Cardiac muscle cell (in vitro differentiated cells and primary cell): ENCODE measurements at regions not wholly inside any gene's neighbourhood (a gene's known extent, or its start where the extent isn't known, plus 50 kb on each side); places are given as distances from the start of the nearest gene placed in this dataset.

Experiments used
- DNase-seq, 2 donors: peaks; one replicate each; pipeline versions ENCODE4 v3.0.0 to v3.0.0-alpha.2; 2010 to 2017; ENCODE audit warnings: low read depth in 1 of 2, low spot score in 1 of 2
- H3K27ac ChIP-seq: fragments of 200-600 bp; sonication (generic); 2 replicates; pipeline ENCODE4 v1.5.1; 2016
- H3K27me3 ChIP-seq: fragments of 200-600 bp; sonication (generic); 2 replicates; pipeline ENCODE4 v1.6.0; 2016; ENCODE audit warnings: control low read depth
- H3K36me3 ChIP-seq: fragments of 200-600 bp; sonication (generic); 2 replicates; pipeline ENCODE4 v1.5.1; 2016; ENCODE audit warnings: control low read depth
- H3K4me1 ChIP-seq: fragments of 200-600 bp; sonication (generic); 2 replicates; pipeline ENCODE4 v1.8.1; 2017; ENCODE audit warnings: low read depth, mild to moderate bottlenecking, mixed run types
- H3K4me3 ChIP-seq: fragments of 200-600 bp; sonication (generic); 2 replicates; pipeline ENCODE4 v1.5.1; 2016; ENCODE audit warnings: mild to moderate bottlenecking
- H3K9me3 ChIP-seq: fragments of 200-600 bp; sonication (generic); 2 replicates; pipeline ENCODE4 v1.5.1; 2017; ENCODE audit warnings: low read depth, mild to moderate bottlenecking, control low read depth
- TF ChIP-seq, protein P1 (sequence below): IDR thresholded peaks from 2 replicates; pipeline ENCODE4 v1.5.1; 2012; ENCODE audit warnings: low read depth, mild to moderate bottlenecking, low read length

DNA sequence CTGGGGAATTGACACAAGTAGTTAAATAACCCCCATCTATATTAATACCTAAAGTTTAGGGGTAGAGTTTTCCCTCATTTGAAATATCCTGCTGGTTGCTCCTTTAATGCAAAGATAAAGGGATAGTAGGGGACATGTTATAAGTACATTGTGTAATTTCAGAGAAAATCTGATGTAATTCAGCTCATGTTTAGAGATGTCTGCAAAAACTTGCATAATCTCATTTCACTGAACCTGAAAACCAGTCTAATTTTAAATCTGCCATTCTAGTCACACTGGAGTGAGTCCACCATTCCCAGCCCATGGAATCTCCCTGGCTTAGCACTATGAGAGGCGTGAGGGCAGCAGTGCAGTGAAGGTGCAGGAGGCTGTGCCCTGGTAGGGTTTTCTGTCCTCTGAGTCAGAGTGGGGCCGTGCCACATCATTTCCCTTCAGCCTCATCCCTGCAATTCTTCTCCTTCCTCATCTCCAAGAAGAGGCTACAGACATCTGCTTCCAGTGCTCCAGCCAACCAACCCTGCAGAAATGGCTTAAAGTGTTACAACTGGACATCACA lies 246.3 kb upstream of the UMPS start:
- Histone ChIP-seq H3K36me3 (no peaks in the 10 kb centered on the region), H3K4me3 (no peak overlapping the region), H3K27me3 (no peaks in the 10 kb centered on the region), H3K27ac (no peak overlapping the region), H3K9me3 (no peaks in the 10 kb centered on the region), H3K4me1 (no peaks in the 10 kb centered on the region)
- TF ChIP-seq, protein P1, sequence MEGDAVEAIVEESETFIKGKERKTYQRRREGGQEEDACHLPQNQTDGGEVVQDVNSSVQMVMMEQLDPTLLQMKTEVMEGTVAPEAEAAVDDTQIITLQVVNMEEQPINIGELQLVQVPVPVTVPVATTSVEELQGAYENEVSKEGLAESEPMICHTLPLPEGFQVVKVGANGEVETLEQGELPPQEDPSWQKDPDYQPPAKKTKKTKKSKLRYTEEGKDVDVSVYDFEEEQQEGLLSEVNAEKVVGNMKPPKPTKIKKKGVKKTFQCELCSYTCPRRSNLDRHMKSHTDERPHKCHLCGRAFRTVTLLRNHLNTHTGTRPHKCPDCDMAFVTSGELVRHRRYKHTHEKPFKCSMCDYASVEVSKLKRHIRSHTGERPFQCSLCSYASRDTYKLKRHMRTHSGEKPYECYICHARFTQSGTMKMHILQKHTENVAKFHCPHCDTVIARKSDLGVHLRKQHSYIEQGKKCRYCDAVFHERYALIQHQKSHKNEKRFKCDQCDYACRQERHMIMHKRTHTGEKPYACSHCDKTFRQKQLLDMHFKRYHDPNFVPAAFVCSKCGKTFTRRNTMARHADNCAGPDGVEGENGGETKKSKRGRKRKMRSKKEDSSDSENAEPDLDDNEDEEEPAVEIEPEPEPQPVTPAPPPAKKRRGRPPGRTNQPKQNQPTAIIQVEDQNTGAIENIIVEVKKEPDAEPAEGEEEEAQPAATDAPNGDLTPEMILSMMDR, result no peak
- DNase-seq, result peak in 1 of 2 donors; percentile 41

- H3K27me3 ChIP-seq, result no peaks in the 10 kb centered on the region
- no peak overlapping the region for H3K27ac ChIP-seq
- peak in 1 of 2 donors; percentile 20 for DNase-seq
- H3K4me3 ChIP-seq, result no peak overlapping the region
- no peaks in the 10 kb centered on the region for H3K36me3 ChIP-seq
- H3K9me3 ChIP-seq, result no peaks in the 10 kb centered on the region
- no peaks in the 10 kb centered on the region for H3K4me1 ChIP-seq
- TF ChIP-seq, protein P1, result peak; percentile 11
Observed at GRCh38 chr3:124486324-124486723, 243.9 kb upstream of the UMPS start.

DNA sequence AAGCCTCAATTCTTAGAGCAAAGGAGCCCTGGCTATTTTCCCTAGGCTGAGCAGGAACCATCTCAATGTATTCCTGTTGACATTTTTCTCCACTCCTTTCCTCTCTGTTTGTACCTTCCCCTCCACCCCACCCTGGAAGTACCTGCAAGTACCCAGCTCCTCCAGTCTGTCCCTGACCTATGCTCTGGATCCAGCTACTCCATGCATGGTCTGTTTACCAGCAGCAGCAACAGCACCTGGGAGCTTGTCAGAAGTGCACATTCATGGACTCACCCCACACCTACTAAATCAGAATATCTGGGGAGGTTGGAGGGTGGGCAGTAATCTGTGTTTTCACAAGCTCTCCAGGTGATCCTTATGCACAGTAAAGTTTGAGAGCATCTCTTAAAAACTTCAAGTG lies 240.7 kb upstream of the UMPS start:
- no peaks in the 10 kb centered on the region for H3K9me3 ChIP-seq
- no peaks in the 10 kb centered on the region for H3K27me3 ChIP-seq
- no peak overlapping the region for H3K4me3 ChIP-seq
- H3K36me3 ChIP-seq, result no peaks in the 10 kb centered on the region
- H3K4me1 ChIP-seq, result no peaks in the 10 kb centered on the region
- no peak overlapping the region for H3K27ac ChIP-seq
- DNase-seq, result no peak
- TF ChIP-seq, protein P1, result no peak

DNA sequence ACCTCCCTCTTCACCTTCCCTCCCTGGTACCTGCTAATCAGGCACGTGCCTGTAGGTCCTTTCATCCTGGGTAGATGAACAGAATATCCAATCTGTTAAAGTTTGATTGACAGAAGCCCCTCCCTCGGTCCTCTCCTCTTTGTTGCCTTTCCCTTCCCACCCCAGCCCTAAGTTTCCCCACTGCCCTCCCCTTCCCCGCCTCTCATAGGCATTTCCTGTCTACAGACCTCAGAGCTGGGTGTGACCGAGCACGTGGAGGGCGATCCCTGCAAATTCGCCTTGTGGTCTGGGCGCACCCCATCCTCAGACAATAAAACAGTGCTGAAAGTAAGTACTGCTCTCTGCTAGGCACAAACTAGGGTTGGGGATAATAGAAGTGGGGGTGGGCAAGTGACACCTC lies 239.2 kb upstream of the UMPS start:
- H3K27me3 ChIP-seq, result no peaks in the 10 kb centered on the region

GRCh38 chr3:124491875-124492274 lies 238.4 kb upstream of the UMPS start:
- Histone ChIP-seq H3K9me3 (no peaks in the 10 kb centered on the region), H3K4me1 (no peaks in the 10 kb centered on the region), H3K4me3 (no peak overlapping the region), H3K27ac (no peak overlapping the region), H3K36me3 (no peaks in the 10 kb centered on the region), H3K27me3 (no peaks in the 10 kb centered on the region)
- DNase-seq, result no peak
- TF ChIP-seq, protein P1, result no peak

More for the DNA sequence above, 239.2 kb upstream of the UMPS start:
- TF ChIP-seq, protein P1, result no peak
- Histone ChIP-seq H3K4me3 (no peak overlapping the region), H3K4me1 (no peaks in the 10 kb centered on the region), H3K27ac (no peak overlapping the region), H3K36me3 (no peaks in the 10 kb centered on the region), H3K9me3 (no peaks in the 10 kb centered on the region)
- no peak for DNase-seq
